NOMO-1 treated with DMSO at 0.1 percent for 48 hours (cell line): ENCODE measurements at regions not wholly inside any gene's neighbourhood (a gene's known extent, or its start where the extent isn't known, plus 50 kb on each side); places are given as distances from the start of the nearest gene placed in this dataset.
"Not testable (repeated sequence)": the region's sequence is repeated elsewhere in the genome, so short reads cannot be mapped to it uniquely, and the experiment has no call there.

ENCODE experiments used
- DNase-seq: peaks from one replicate; lab custom pipeline; 2025; ENCODE audit not compliant: unreplicated experiment; lab: John Stamatoyannopoulos, UW

GRCh38 chr20:58579819-58580473 lies 64.7 kb upstream of the APCDD1L start:
- DNase-seq = no peak

- no peak for DNase-seq
Observed at GRCh38 chr20:58579069-58579818, 64.0 kb upstream of the APCDD1L start.

GRCh38 chr20:58577871-58578598 lies 62.8 kb upstream of the APCDD1L start:
- DNase-seq = no peak

- no peak for DNase-seq
Observed at GRCh38 chr20:58577139-58577806, 62.1 kb upstream of the APCDD1L start.

- no peak for DNase-seq
Observed at GRCh38 chr20:58576603-58576970, 61.4 kb upstream of the APCDD1L start.

- no peak for DNase-seq
Observed at GRCh38 chr20:58575776-58576602, 60.8 kb upstream of the APCDD1L start.

GRCh38 chr20:58574469-58574868 lies 59.3 kb upstream of the APCDD1L start:
- no peak for DNase-seq

- DNase-seq = no peak
Observed at GRCh38 chr20:58573986-58574385, 58.8 kb upstream of the APCDD1L start.

- no peak for DNase-seq
Observed at GRCh38 chr20:58573257-58573656, 58.1 kb upstream of the APCDD1L start.

- not testable (repeated sequence) for DNase-seq
Observed at GRCh38 chr20:58572428-58572763, 57.2 kb upstream of the APCDD1L start.

- no peak for DNase-seq
Observed at GRCh38 chr20:58571693-58572427, 56.7 kb upstream of the APCDD1L start.

- no peak for DNase-seq
Observed at GRCh38 chr20:58571356-58571692, 56.1 kb upstream of the APCDD1L start.

- no peak for DNase-seq
Observed at GRCh38 chr20:58570204-58570859, 55.1 kb upstream of the APCDD1L start.

GRCh38 chr20:58569241-58570125 lies 54.3 kb upstream of the APCDD1L start:
- peak; percentile 13 for DNase-seq

GRCh38 chr20:58568483-58569240 lies 53.5 kb upstream of the APCDD1L start:
- no peak for DNase-seq

GRCh38 chr20:58568126-58568482 lies 52.9 kb upstream of the APCDD1L start:
- no peak for DNase-seq

GRCh38 chr20:58567437-58567836 lies 52.2 kb upstream of the APCDD1L start:
- no peak for DNase-seq

- DNase-seq = no peak
Observed at GRCh38 chr20:58566981-58567380, 51.8 kb upstream of the APCDD1L start.
